Adrenal gland (tissue), 5 donors: ENCODE measurements at regions not wholly inside any gene's neighbourhood (a gene's known extent, or its start where the extent isn't known, plus 50 kb on each side); places are given as distances from the start of the nearest gene placed in this dataset.

Source experiments
- POLR2A ChIP-seq, 2 donors: fragments of 450-650 bp; IDR thresholded peaks; one replicate each; pipeline ENCODE4 v1.6.1; 2017; ENCODE audit warnings: antibody characterized with exemption in 2 of 2, mild to moderate bottlenecking in 2 of 2, moderate library complexity in 1 of 2
- TF ChIP-seq, protein P1 (sequence below), 6 experiments: fragments of 450-650 bp in 4 of 6; fragments of 200-600 bp in 2 of 6; sonication (generic) in 1 of 6; IDR thresholded peaks; 1 replicate in 5 of 6; 2 replicates in 1 of 6; pipeline versions ENCODE4 v1.5.1 to v1.8.0; 2016 to 2021; ENCODE audit warnings: antibody characterized with exemption in 6 of 6, mild to moderate bottlenecking in 2 of 6, moderate library complexity in 1 of 6
- donor health status: DM: no; HTN: no; CAD: no.

DNA sequence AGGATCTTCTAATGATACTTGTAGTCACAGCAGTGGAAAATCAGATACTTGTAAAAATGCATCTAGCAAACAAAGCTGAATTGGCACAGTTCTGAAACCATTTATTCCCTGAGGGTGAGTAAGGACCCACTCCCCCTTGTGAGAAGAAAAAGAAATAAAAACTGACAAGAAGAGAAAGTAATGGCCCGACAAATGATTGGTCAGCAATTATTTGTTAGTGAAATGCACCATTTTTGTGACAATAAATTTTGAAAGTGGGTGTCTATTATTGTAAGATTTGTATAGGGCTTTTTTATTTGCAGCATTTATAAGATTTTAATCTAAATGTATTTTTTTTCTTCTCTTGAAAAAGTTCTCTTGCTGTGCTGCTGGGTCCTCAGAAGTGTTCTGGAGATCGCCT lies 600.8 kb downstream of the STK39 start:
- TF ChIP-seq, protein P1, sequence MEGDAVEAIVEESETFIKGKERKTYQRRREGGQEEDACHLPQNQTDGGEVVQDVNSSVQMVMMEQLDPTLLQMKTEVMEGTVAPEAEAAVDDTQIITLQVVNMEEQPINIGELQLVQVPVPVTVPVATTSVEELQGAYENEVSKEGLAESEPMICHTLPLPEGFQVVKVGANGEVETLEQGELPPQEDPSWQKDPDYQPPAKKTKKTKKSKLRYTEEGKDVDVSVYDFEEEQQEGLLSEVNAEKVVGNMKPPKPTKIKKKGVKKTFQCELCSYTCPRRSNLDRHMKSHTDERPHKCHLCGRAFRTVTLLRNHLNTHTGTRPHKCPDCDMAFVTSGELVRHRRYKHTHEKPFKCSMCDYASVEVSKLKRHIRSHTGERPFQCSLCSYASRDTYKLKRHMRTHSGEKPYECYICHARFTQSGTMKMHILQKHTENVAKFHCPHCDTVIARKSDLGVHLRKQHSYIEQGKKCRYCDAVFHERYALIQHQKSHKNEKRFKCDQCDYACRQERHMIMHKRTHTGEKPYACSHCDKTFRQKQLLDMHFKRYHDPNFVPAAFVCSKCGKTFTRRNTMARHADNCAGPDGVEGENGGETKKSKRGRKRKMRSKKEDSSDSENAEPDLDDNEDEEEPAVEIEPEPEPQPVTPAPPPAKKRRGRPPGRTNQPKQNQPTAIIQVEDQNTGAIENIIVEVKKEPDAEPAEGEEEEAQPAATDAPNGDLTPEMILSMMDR (IDR thresholded peaks at IDR 0.05): no peak
- no peak for TF ChIP-seq POLR2A (IDR thresholded peaks at IDR 0.05)
